Upper lobe of left lung (tissue), 4 donors: ENCODE measurements at regions not wholly inside any gene's neighbourhood (a gene's known extent, or its start where the extent isn't known, plus 50 kb on each side); places are given as distances from the start of the nearest gene placed in this dataset.

ENCODE experiments used
- POLR2A ChIP-seq, 4 donors: fragments of 450-650 bp; IDR thresholded peaks; one replicate each; pipeline ENCODE4 v1.5.1; 2016 to 2017; ENCODE audit warnings: antibody characterized with exemption in 4 of 4, mild to moderate bottlenecking in 2 of 4
- TF ChIP-seq, protein P1 (sequence below), 6 experiments: fragments of 450-650 bp in 4 of 6; fragments of 200-600 bp in 2 of 6; sonication (generic) in 2 of 6; IDR thresholded peaks; one replicate each; pipeline ENCODE4 v1.5.1; 2016 to 2019; ENCODE audit warnings: antibody characterized with exemption in 6 of 6

DNA sequence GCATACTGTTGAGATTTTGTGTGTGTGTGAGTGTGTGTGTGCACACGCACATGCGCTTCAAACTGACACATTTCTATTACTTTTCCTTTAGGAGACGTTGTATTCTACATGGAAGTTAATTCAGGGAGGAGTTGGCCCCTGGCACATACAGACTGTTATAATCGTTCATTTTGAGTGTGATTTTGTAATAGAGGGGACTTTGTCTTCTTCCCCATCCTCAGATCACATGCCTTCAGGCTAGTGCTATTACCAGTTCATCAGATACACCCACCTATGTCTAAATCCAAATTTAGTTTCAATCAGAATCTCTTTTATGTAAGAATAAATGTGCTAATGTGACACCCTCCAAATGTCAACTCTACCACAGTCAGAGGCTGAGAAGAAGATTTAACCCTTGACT lies 90.2 kb downstream of the FBXO4 start:
- no peak for TF ChIP-seq POLR2A (IDR thresholded peaks at IDR 0.05)
- TF ChIP-seq, protein P1, sequence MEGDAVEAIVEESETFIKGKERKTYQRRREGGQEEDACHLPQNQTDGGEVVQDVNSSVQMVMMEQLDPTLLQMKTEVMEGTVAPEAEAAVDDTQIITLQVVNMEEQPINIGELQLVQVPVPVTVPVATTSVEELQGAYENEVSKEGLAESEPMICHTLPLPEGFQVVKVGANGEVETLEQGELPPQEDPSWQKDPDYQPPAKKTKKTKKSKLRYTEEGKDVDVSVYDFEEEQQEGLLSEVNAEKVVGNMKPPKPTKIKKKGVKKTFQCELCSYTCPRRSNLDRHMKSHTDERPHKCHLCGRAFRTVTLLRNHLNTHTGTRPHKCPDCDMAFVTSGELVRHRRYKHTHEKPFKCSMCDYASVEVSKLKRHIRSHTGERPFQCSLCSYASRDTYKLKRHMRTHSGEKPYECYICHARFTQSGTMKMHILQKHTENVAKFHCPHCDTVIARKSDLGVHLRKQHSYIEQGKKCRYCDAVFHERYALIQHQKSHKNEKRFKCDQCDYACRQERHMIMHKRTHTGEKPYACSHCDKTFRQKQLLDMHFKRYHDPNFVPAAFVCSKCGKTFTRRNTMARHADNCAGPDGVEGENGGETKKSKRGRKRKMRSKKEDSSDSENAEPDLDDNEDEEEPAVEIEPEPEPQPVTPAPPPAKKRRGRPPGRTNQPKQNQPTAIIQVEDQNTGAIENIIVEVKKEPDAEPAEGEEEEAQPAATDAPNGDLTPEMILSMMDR (IDR thresholded peaks at IDR 0.05), result no peak
